ENCODE measurements at regions not wholly inside any gene's neighbourhood (a gene's known extent, or its start where the extent isn't known, plus 50 kb on each side); places are given as distances from the start of the nearest gene placed in this dataset.

- no peak overlapping the region for H3K27ac ChIP-seq
- TF ChIP-seq ZFX (IDR thresholded peaks at IDR 0.05; ENCODE audit: borderline replicate concordance) (no peak), CTCF (IDR thresholded peaks at IDR 0.05) (no peak)
Measured at GRCh38 chr12:25637752-25638151, 84.7 kb upstream of the LMNTD1 start.

GRCh38 chr12:25639406-25639805, 86.3 kb upstream of the LMNTD1 start:
- H3K27ac ChIP-seq = no peak overlapping the region
- no peak for TF ChIP-seq CTCF (IDR thresholded peaks at IDR 0.05)
- TF ChIP-seq ZFX (IDR thresholded peaks at IDR 0.05; ENCODE audit: borderline replicate concordance) = no peak

GRCh38 chr12:25644979-25645378, 91.9 kb upstream of the LMNTD1 start:
- no peak overlapping the region for H3K27ac ChIP-seq
- TF ChIP-seq ZFX (IDR thresholded peaks at IDR 0.05; ENCODE audit: borderline replicate concordance) = no peak
- TF ChIP-seq CTCF (IDR thresholded peaks at IDR 0.05) = no peak

GRCh38 chr12:25645427-25645826, 92.3 kb upstream of the LMNTD1 start:
- TF ChIP-seq ZFX (IDR thresholded peaks at IDR 0.05; ENCODE audit: borderline replicate concordance) = no peak
- no peak for TF ChIP-seq CTCF (IDR thresholded peaks at IDR 0.05)
- H3K27ac ChIP-seq = no peak overlapping the region

- H3K27ac ChIP-seq = no peak overlapping the region
- TF ChIP-seq CTCF (IDR thresholded peaks at IDR 0.05) (no peak), ZFX (IDR thresholded peaks at IDR 0.05; ENCODE audit: borderline replicate concordance) (no peak)
Measured at GRCh38 chr12:25651931-25652330, 98.8 kb upstream of the LMNTD1 start.

GRCh38 chr12:25652371-25652770, 99.3 kb upstream of the LMNTD1 start:
- TF ChIP-seq CTCF (IDR thresholded peaks at IDR 0.05) (no peak), ZFX (IDR thresholded peaks at IDR 0.05; ENCODE audit: borderline replicate concordance) (no peak)

GRCh38 chr12:25653487-25654175, 100.5 kb upstream of the LMNTD1 start:
- H3K27ac ChIP-seq = no peak overlapping the region
- TF ChIP-seq CTCF (IDR thresholded peaks at IDR 0.05) (no peak), ZFX (IDR thresholded peaks at IDR 0.05; ENCODE audit: borderline replicate concordance) (no peak)

More at GRCh38 chr12:25652371-25652770, 99.3 kb upstream of the LMNTD1 start:
- no peak overlapping the region for H3K27ac ChIP-seq
